ENCODE measurements at regions not wholly inside any gene's neighbourhood (a gene's known extent, or its start where the extent isn't known, plus 50 kb on each side); places are given as distances from the start of the nearest gene placed in this dataset.

- no peaks in the 10 kb centered on the region for H3K4me1 ChIP-seq (ENCODE audit: control insufficient read depth, extremely low read depth, insufficient read depth, low read length)
- no peak overlapping the region for H3K27ac ChIP-seq (ENCODE audit: insufficient read depth, low read depth, low read length)
- no peak overlapping the region for H3K4me3 ChIP-seq (replicated peaks in 1 of 3; ENCODE audit: insufficient read depth in 1 of 3, low read depth in 1 of 3, low read length in 3 of 3)
- DNase-seq (ENCODE audit: low read depth, low spot score) (no peak), FAIRE-seq (no peak)
- no peak overlapping the region for H3K4me2 ChIP-seq (ENCODE audit: insufficient read depth, low read length)
- H3K79me2 ChIP-seq (ENCODE audit: control insufficient read depth, insufficient read depth, low read length) = no peaks in the 10 kb centered on the region
- H3K27me3 ChIP-seq (ENCODE audit: control insufficient read depth in 2 of 2, insufficient read depth in 2 of 2, low read length in 2 of 2) = no peaks in the 10 kb centered on the region
- dilution Hi-C loops (cut with MboI; ENCODE audit: extremely low pct_ligation_motif_present, low sequenced_read_pairs) (no loop called here), intact Hi-C loops (cut with micrococcal nuclease) (no loop called here)
- TF ChIP-seq JUN (IDR thresholded peaks at IDR 0.05; ENCODE audit: borderline replicate concordance, insufficient read depth, insufficient read length, low read depth) (no peak), CTCF (IDR thresholded peaks at IDR 0.05; ENCODE audit: extremely low read depth in 1 of 2, insufficient read depth in 1 of 2, low read depth in 1 of 2, low read length in 2 of 2) (no peak), POLR2A (IDR thresholded peaks at IDR 0.05; ENCODE audit: low read depth, low read length) (no peak), EZH2 (IDR thresholded peaks at IDR 0.05; ENCODE audit: borderline replicate concordance, low read depth, low read length, severe bottlenecking) (no peak), POLR2AphosphoS5 (IDR thresholded peaks at IDR 0.05; ENCODE audit: insufficient read depth, low read depth, low read length) (no peak), GATA2 (IDR thresholded peaks at IDR 0.05; ENCODE audit: insufficient read depth, insufficient read length, low read depth, low read length) (no peak), MYC (IDR thresholded peaks at IDR 0.05; ENCODE audit: low read depth, low read length) (no peak), MAX (IDR thresholded peaks at IDR 0.05; ENCODE audit: insufficient read depth, insufficient read length) (no peak), FOS (IDR thresholded peaks at IDR 0.05; ENCODE audit: borderline replicate concordance, insufficient read depth, low read length) (no peak)
- POLR2A ChIA-PET = no interaction called here
- H2AFZ ChIP-seq (ENCODE audit: low read depth, low read length) = no peak overlapping the region
- H3K9ac ChIP-seq (replicated peaks; ENCODE audit: extremely low read depth, insufficient read depth, low read length) = no peak overlapping the region
- H3K9me1 ChIP-seq (replicated peaks; ENCODE audit: control insufficient read depth, extremely low read depth, insufficient read depth, low read length) = no peaks in the 10 kb centered on the region
- no peaks in the 10 kb centered on the region for H4K20me1 ChIP-seq (replicated peaks; ENCODE audit: control insufficient read depth, extremely low read depth, insufficient read depth, low read length)
- no TSS peak for BruUV-seq (replicated peaks)
- CTCF ChIA-PET = no interaction called here
- no peaks in the 10 kb centered on the region for H3K9me3 ChIP-seq (replicated peaks; ENCODE audit: control insufficient read depth, insufficient read depth, low read length)
- H3K36me3 ChIP-seq (ENCODE audit: control insufficient read depth in 2 of 2, extremely low read depth in 1 of 2, insufficient read depth in 2 of 2, low read length in 2 of 2) = no peaks in the 10 kb centered on the region
Measured at GRCh38 chrX:3428792-3429191, 82.3 kb upstream of the MXRA5 start.
